NT2/D1 (cell line): ENCODE measurements at regions not wholly inside any gene's neighbourhood (a gene's known extent, or its start where the extent isn't known, plus 50 kb on each side); places are given as distances from the start of the nearest gene placed in this dataset.

Experiments used
- SUZ12 ChIP-seq: IDR thresholded peaks from 2 replicates; pipeline ENCODE4 v1.6.1; 2011; ENCODE audit not compliant: insufficient read length, insufficient read depth; ENCODE audit errors: extremely low read depth
- YY1 ChIP-seq: IDR thresholded peaks from 2 replicates; pipeline ENCODE4 v1.6.1; 2011; ENCODE audit not compliant: insufficient read length, insufficient read depth
- ZNF274 ChIP-seq: IDR thresholded peaks from 2 replicates; pipeline ENCODE4 v1.6.1; 2011; ENCODE audit warnings: mild to moderate bottlenecking, low read depth, low read length

DNA sequence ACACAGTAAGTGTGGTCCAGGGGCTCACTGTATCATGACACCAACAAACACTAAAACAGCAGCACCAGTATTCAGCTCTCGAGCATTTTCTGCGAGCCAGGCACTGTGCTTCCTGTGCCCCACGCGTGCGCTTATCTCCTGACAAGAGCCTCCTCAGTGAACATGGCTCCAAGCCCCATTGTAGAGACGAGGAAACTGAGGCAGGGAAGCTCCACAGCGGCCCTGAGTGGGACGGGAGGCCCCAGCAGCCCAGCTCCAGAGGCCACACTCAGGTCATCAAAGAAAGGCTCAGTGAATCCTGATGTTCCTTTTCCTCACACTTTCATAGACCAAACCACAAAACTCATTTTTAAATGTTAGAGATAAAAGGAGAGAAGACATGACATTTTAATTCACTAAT, 113.1 kb downstream of the TPRA1 start:
- TF ChIP-seq ZNF274, result no peak
- TF ChIP-seq YY1, result no peak
- TF ChIP-seq SUZ12, result no peak
